Osteoblast (primary cell): ENCODE measurements at regions not wholly inside any gene's neighbourhood (a gene's known extent, or its start where the extent isn't known, plus 50 kb on each side); places are given as distances from the start of the nearest gene placed in this dataset.

ENCODE experiments used
- DNase-seq: peaks from one replicate; pipeline ENCODE4 v3.0.0; 2011; ENCODE audit warnings: low spot score, mixed read lengths; ENCODE audit not compliant: insufficient read length; ENCODE audit errors: missing footprints
- H2AFZ ChIP-seq: 2 replicates; pipeline ENCODE4 v1.6.0; 2011; ENCODE audit warnings: mild to moderate bottlenecking, low read length
- H3K27ac ChIP-seq: 2 replicates; pipeline ENCODE4 v1.5.1; 2011; ENCODE audit warnings: mild to moderate bottlenecking, low read depth, low read length, moderate library complexity
- H3K27me3 ChIP-seq: 2 replicates; pipeline ENCODE4 v1.6.0; 2012; ENCODE audit warnings: mild to moderate bottlenecking, control low read depth, inconsistent platforms, low read length, moderate library complexity; ENCODE audit not compliant: insufficient read depth
- H3K36me3 ChIP-seq: 2 replicates; pipeline ENCODE4 v1.5.1; 2011; ENCODE audit warnings: mild to moderate bottlenecking, low read length, control low read depth, moderate library complexity; ENCODE audit not compliant: insufficient read depth
- H3K4me1 ChIP-seq: 2 replicates; pipeline ENCODE4 v1.5.1; 2011; ENCODE audit warnings: mild to moderate bottlenecking, low read length, control low read depth, moderate library complexity; ENCODE audit not compliant: insufficient read depth
- H3K4me2 ChIP-seq: 2 replicates; pipeline ENCODE4 v1.6.0; 2011; ENCODE audit warnings: mild to moderate bottlenecking, low read length; ENCODE audit not compliant: insufficient read depth
- H3K4me3 ChIP-seq: fragments of 200-600 bp; sonication (generic); 3 replicates; pipeline ENCODE4 v1.5.1; 2012; ENCODE audit warnings: mild to moderate bottlenecking, low read length, inconsistent platforms; ENCODE audit not compliant: insufficient read depth
- H3K79me2 ChIP-seq: 2 replicates; pipeline ENCODE4 v1.6.0; 2012; ENCODE audit warnings: mild to moderate bottlenecking, low read length, control low read depth, inconsistent platforms; ENCODE audit not compliant: insufficient read depth
- H3K9me3 ChIP-seq: 2 replicates; pipeline ENCODE4 v1.5.1; 2011; ENCODE audit warnings: low read depth, low read length, control low read depth
- H4K20me1 ChIP-seq: 2 replicates; pipeline ENCODE4 v1.6.0; 2012; ENCODE audit warnings: mild to moderate bottlenecking, low read length, control low read depth; ENCODE audit not compliant: insufficient read depth
- TF ChIP-seq, protein P1 (sequence below): IDR thresholded peaks from 2 replicates; pipeline ENCODE4 v1.5.1; 2011; ENCODE audit warnings: mild to moderate bottlenecking, low read depth, low read length, moderate library complexity; ENCODE audit errors: extremely low read depth

DNA sequence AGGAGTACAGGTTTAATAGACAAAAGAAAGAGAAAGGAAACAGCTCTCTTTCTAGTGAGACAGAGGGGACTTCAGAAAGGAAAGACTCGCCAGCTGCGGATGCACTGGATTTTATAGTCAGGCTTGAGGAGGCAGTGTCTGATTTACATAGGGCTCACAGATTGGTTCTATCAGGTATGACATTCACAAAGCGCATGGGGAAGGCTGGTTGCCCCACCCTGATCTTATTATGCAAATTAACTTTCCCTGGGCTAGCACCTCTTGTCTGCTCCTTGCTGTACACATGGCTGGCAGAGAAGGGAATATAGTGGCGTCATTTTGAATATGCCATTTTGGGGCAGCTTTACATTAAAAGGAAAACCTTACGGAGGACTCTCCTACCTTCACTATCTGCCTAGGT is 938.4 kb upstream of the SEMA6D start:
- TF ChIP-seq, protein P1, sequence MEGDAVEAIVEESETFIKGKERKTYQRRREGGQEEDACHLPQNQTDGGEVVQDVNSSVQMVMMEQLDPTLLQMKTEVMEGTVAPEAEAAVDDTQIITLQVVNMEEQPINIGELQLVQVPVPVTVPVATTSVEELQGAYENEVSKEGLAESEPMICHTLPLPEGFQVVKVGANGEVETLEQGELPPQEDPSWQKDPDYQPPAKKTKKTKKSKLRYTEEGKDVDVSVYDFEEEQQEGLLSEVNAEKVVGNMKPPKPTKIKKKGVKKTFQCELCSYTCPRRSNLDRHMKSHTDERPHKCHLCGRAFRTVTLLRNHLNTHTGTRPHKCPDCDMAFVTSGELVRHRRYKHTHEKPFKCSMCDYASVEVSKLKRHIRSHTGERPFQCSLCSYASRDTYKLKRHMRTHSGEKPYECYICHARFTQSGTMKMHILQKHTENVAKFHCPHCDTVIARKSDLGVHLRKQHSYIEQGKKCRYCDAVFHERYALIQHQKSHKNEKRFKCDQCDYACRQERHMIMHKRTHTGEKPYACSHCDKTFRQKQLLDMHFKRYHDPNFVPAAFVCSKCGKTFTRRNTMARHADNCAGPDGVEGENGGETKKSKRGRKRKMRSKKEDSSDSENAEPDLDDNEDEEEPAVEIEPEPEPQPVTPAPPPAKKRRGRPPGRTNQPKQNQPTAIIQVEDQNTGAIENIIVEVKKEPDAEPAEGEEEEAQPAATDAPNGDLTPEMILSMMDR, result no peak
- Histone ChIP-seq H3K9me3 (no peaks in the 10 kb centered on the region), H3K79me2 (no peaks in the 10 kb centered on the region), H3K4me1 (no peaks in the 10 kb centered on the region), H4K20me1 (no peaks in the 10 kb centered on the region), H3K36me3 (no peaks in the 10 kb centered on the region), H3K4me2 (no peak overlapping the region), H2AFZ (no peak overlapping the region), H3K4me3 (no peak overlapping the region), H3K27ac (no peak overlapping the region), H3K27me3 (no peaks in the 10 kb centered on the region)
- DNase-seq, result no peak

DNA sequence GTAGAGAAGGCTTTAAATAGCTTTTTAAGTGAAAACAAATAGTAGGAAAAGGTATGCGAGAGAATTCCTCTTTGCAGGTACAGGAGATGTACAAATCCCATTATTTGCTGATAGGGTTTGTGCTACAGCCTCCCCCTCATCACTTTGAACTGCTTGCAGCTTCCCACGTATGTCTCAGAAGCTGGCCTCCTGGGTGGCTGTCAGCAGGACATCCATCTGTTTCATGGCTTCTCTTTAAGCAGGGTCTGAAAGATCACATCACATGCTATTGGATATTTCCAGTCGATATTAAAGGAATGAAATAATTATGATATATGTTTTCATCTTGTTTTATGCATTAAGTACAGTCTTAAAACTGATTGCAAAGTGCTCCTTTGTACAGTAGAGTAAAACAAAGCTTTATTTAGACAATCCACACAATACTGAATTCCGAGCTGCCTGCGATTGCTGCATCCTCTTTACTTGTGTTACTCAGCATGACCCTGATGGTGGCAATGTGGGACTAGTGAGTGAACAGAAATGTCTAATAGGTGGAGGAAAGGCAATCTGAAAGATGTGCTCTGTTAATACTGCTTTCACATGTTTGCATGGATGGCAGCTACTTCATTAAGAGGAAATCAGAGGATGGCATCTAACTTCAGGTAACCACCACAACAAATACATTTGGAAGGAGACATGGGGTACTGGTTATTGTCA is 930.6 kb upstream of the SEMA6D start:
- no peak overlapping the region for H3K4me2 ChIP-seq
- no peaks in the 10 kb centered on the region for H3K27me3 ChIP-seq
- no peaks in the 10 kb centered on the region for H3K79me2 ChIP-seq
- TF ChIP-seq, protein P1, result no peak
- H3K36me3 ChIP-seq, result no peaks in the 10 kb centered on the region
- H2AFZ ChIP-seq, result no peak overlapping the region
- no peaks in the 10 kb centered on the region for H4K20me1 ChIP-seq
- H3K4me1 ChIP-seq, result no peaks in the 10 kb centered on the region
- peaks cover 2% of the 10 kb centered on the region for H3K9me3 ChIP-seq
- no peak overlapping the region for H3K27ac ChIP-seq
- no peak for DNase-seq
- no peak overlapping the region for H3K4me3 ChIP-seq

GRCh38 chr15:46795685-46796084 is 921.6 kb upstream of the SEMA6D start:
- Histone ChIP-seq H3K9me3 (no peaks in the 10 kb centered on the region), H3K36me3 (no peaks in the 10 kb centered on the region), H3K4me1 (no peaks in the 10 kb centered on the region), H3K27me3 (no peaks in the 10 kb centered on the region), H2AFZ (no peak overlapping the region), H3K4me2 (no peak overlapping the region), H3K79me2 (no peaks in the 10 kb centered on the region), H3K27ac (no peak overlapping the region), H4K20me1 (no peaks in the 10 kb centered on the region), H3K4me3 (no peak overlapping the region)
- TF ChIP-seq, protein P1, result no peak
- no peak for DNase-seq

DNA sequence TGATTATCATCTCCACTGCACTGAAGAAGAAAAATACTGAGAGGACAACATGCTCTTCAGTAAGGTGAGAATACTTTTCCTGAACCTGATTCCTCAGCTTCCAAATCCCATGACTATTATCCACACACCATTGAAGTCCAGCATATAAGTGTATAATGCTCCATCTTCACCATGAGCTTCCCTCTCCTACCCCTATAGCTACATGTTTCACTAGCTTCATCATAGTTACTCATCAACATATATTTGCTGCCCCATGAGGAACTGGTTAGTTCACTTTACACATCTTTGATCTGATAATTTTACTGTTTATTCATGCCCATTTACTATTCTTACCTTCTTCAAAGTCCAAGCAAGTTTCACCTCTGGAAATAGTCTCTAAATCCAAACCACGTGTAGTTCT is 908.5 kb upstream of the SEMA6D start:
- DNase-seq, result no peak
- no peaks in the 10 kb centered on the region for H3K9me3 ChIP-seq
- no peak overlapping the region for H3K27ac ChIP-seq
- H3K4me1 ChIP-seq, result no peaks in the 10 kb centered on the region
- no peaks in the 10 kb centered on the region for H3K79me2 ChIP-seq
- H3K27me3 ChIP-seq, result no peaks in the 10 kb centered on the region
- no peak overlapping the region for H2AFZ ChIP-seq
- TF ChIP-seq, protein P1, result no peak
- H3K4me2 ChIP-seq, result no peak overlapping the region
- no peaks in the 10 kb centered on the region for H3K36me3 ChIP-seq
- H4K20me1 ChIP-seq, result no peaks in the 10 kb centered on the region
- H3K4me3 ChIP-seq, result no peak overlapping the region
